SK-N-SH (cell line): ENCODE measurements at regions not wholly inside any gene's neighbourhood (a gene's known extent, or its start where the extent isn't known, plus 50 kb on each side); places are given as distances from the start of the nearest gene placed in this dataset.

Experiments used
- CTCF ChIA-PET: fragments of 300-600, 350-600 bp; formaldehyde crosslinking; extraction: SDS; loops from one replicate; lab custom pipeline; 2021; lab: Yijun Ruan, JAX
- POLR2A ChIA-PET: fragments of 350-600 bp; sonication (Branson Sonifier 250); formaldehyde crosslinking; extraction: SDS; loops from one replicate; lab custom pipeline; 2020; ENCODE audit warnings: antibody characterized with exemption, inconsistent platforms; lab: Yijun Ruan, JAX
- DNase-seq: peaks from one replicate; pipeline ENCODE4 v3.0.0; 2012
- H2AFZ ChIP-seq: fragments of 200-600 bp; sonication (generic); 2 replicates; pipeline ENCODE4 v1.8.1; 2016; ENCODE audit warnings: antibody characterized with exemption, mild to moderate bottlenecking, low read depth
- H3F3A ChIP-seq: fragments of 200-600 bp; sonication (generic); replicated peaks from 2 replicates; pipeline ENCODE3; 2016; ENCODE audit warnings: antibody characterized with exemption, mild to moderate bottlenecking; ENCODE audit not compliant: insufficient read depth
- H3K27ac ChIP-seq, 2 experiments: fragments of 200-500 bp in 1 of 2; fragments of 200-600 bp in 1 of 2; sonication (Bioruptor generic) in 1 of 2; sonication (generic), shearing (Covaris generic) in 1 of 2; 2 replicates each; pipeline versions ENCODE4 v1.5.1 to v1.6.1; 2014 to 2016; ENCODE audit warnings: low read depth in 2 of 2, inconsistent platforms in 1 of 2, low read length in 1 of 2, mild to moderate bottlenecking in 1 of 2, mixed read lengths in 1 of 2
- H3K27me3 ChIP-seq: fragments of 200-600 bp; sonication (generic), shearing (Covaris generic); 2 replicates; pipeline ENCODE4 v1.6.1; 2016; ENCODE audit warnings: mixed run types; ENCODE audit not compliant: insufficient read depth
- H3K36me3 ChIP-seq, 2 experiments: fragments of 200-500 bp in 1 of 2; fragments of 200-600 bp in 1 of 2; sonication (Bioruptor generic) in 1 of 2; sonication (generic) in 1 of 2; replicated peaks in 1 of 2; 2 replicates each; pipeline versions ENCODE3 to v1.5.1; 2014 to 2016; ENCODE audit warnings: low read length in 1 of 2, mild to moderate bottlenecking in 1 of 2; ENCODE audit not compliant: insufficient read depth in 2 of 2, control insufficient read depth in 1 of 2
- H3K4me1 ChIP-seq, 2 experiments: fragments of 200-500 bp in 1 of 2; fragments of 200-600 bp in 1 of 2; sonication (Bioruptor generic) in 1 of 2; sonication (generic), shearing (Covaris generic) in 1 of 2; 2 replicates each; pipeline versions ENCODE4 v1.5.1 to v1.6.1; 2014 to 2016; ENCODE audit warnings: low read depth in 1 of 2, low read length in 1 of 2, mixed run types in 1 of 2; ENCODE audit not compliant: insufficient read depth in 2 of 2, control insufficient read depth in 1 of 2
- H3K4me2 ChIP-seq: fragments of 200-600 bp; sonication (generic), shearing (Covaris generic); 2 replicates; pipeline ENCODE4 v1.6.1; 2017; ENCODE audit warnings: mixed run types
- H3K4me3 ChIP-seq, 2 experiments: fragments of 200-500 bp in 1 of 2; fragments of 200-600 bp in 1 of 2; sonication (Bioruptor generic) in 1 of 2; sonication (generic), shearing (Covaris generic) in 1 of 2; 2 replicates each; pipeline versions ENCODE4 v1.5.1 to v1.8.1; 2014 to 2016; ENCODE audit warnings: low read depth in 2 of 2, inconsistent platforms in 1 of 2, low read length in 1 of 2, mild to moderate bottlenecking in 1 of 2, mixed read lengths in 1 of 2, moderate library complexity in 1 of 2
- H3K79me2 ChIP-seq: fragments of 200-600 bp; sonication (generic); 2 replicates; pipeline ENCODE4 v1.8.1; 2017; ENCODE audit warnings: mild to moderate bottlenecking; ENCODE audit not compliant: insufficient read depth
- H3K9ac ChIP-seq: fragments of 200-600 bp; sonication (generic); 2 replicates; pipeline ENCODE4 v1.6.1; 2017; ENCODE audit warnings: mixed run types
- H3K9me2 ChIP-seq: fragments of 200-600 bp; sonication (generic); 2 replicates; pipeline ENCODE4 v1.6.1; 2017; ENCODE audit warnings: mixed run types
- H3K9me3 ChIP-seq: fragments of 200-600 bp; sonication (generic); 2 replicates; pipeline ENCODE4 v1.6.1; 2017; ENCODE audit warnings: mixed run types, mild to moderate bottlenecking, moderate library complexity
- H4K20me1 ChIP-seq: fragments of 200-600 bp; sonication (generic); 2 replicates; pipeline ENCODE4 v1.6.1; 2017; ENCODE audit warnings: mild to moderate bottlenecking, mixed run types; ENCODE audit not compliant: insufficient read depth
- CHD2 ChIP-seq: fragments of 150-350 bp; IDR thresholded peaks from 2 replicates; pipeline ENCODE4 v1.6.1; 2018; ENCODE audit warnings: low read length; ENCODE audit not compliant: partially characterized antibody
- ELF1 ChIP-seq: IDR thresholded peaks from 2 replicates; pipeline ENCODE4 v1.4.0; 2012
- EP300 ChIP-seq, 2 experiments: IDR thresholded peaks; 2 replicates each; pipeline versions ENCODE4 v1.4.0 to v1.6.1; 2012; ENCODE audit warnings: borderline replicate concordance in 1 of 2, low read depth in 1 of 2, low read length in 1 of 2
- FOSL2 ChIP-seq: IDR thresholded peaks from 2 replicates; pipeline ENCODE4 v1.4.0; 2012; ENCODE audit warnings: low read depth, mild to moderate bottlenecking, moderate library complexity, borderline replicate concordance
- FOXM1 ChIP-seq: IDR thresholded peaks from 2 replicates; pipeline ENCODE4 v1.4.0; 2012; ENCODE audit warnings: low read depth, mild to moderate bottlenecking
- GABPA ChIP-seq: IDR thresholded peaks from 2 replicates; pipeline ENCODE4 v1.4.0; 2012; ENCODE audit warnings: low read depth, mild to moderate bottlenecking
- MXI1 ChIP-seq: IDR thresholded peaks from 2 replicates; pipeline ENCODE4 v1.6.1; 2012; ENCODE audit warnings: mild to moderate bottlenecking, low read depth, low read length, improper control_type of control experiment
- NRF1 ChIP-seq: IDR thresholded peaks from 2 replicates; pipeline ENCODE4 v1.6.1; 2012; ENCODE audit warnings: low read depth, mild to moderate bottlenecking, low read length
- RFX5 ChIP-seq: IDR thresholded peaks from 2 replicates; pipeline ENCODE4 v1.6.1; 2012; ENCODE audit warnings: mild to moderate bottlenecking, improper control_type of control experiment, low read length
- RXRA ChIP-seq: IDR thresholded peaks from 2 replicates; pipeline ENCODE4 v1.4.0; 2012; ENCODE audit warnings: low read depth, mild to moderate bottlenecking, borderline replicate concordance
- TAF1 ChIP-seq: IDR thresholded peaks from 2 replicates; pipeline ENCODE4 v1.6.1; 2012; ENCODE audit warnings: low read depth, mild to moderate bottlenecking, low read length, moderate library complexity, borderline replicate concordance
- TEAD4 ChIP-seq: IDR thresholded peaks from 2 replicates; pipeline ENCODE4 v1.4.0; 2012; ENCODE audit warnings: mild to moderate bottlenecking, borderline replicate concordance; ENCODE audit not compliant: insufficient read depth
- YY1 ChIP-seq: IDR thresholded peaks from 2 replicates; pipeline ENCODE4 v1.4.0; 2012; ENCODE audit warnings: low read depth, mild to moderate bottlenecking
- WGBS: methylation state at CpG from one replicate; pipeline ENCODE4 v1.1.6; 2017; ENCODE audit warnings: low lambda C conversion rate; 5-methylcytosine and 5-hydroxymethylcytosine counted together
- TF ChIP-seq, protein P1 (sequence below): IDR thresholded peaks from 2 replicates; pipeline ENCODE4 v1.6.1; 2012; ENCODE audit warnings: mild to moderate bottlenecking, low read depth, low read length, moderate library complexity
- TF ChIP-seq, protein P2 (sequence below): IDR thresholded peaks from 2 replicates; pipeline ENCODE4 v1.4.0; 2012; ENCODE audit warnings: low read depth, borderline replicate concordance
- TF ChIP-seq, protein P3 (sequence below): fragments of 200-600 bp; sonication (generic); IDR thresholded peaks from 2 replicates; pipeline ENCODE4 v1.6.1; 2017; ENCODE audit warnings: antibody characterized with exemption, mild to moderate bottlenecking, moderate library complexity
- TF ChIP-seq, protein P4 (sequence below): fragments of 150-350 bp; IDR thresholded peaks from 2 replicates; pipeline ENCODE4 v1.6.1; 2017; ENCODE audit warnings: antibody characterized with exemption, low read length, low read depth, borderline replicate concordance

DNA sequence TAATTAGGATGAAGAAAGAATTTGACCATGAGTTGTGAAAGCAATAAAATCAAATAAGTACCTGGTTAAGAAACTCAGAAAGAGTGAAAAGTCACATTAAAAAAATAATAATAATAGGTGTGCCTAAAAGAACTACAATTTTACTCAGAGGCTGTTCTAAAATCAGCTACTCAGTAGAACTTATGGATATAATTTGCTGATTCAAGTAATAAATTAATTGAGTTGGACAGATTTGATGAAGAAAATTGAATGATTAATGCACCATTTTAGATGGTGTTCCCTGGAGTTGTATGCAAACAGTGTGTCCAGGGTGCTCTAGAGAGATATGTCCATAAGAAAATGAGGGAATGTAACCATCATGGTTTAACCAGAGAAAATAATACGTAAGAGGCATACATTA lies 2852.5 kb downstream of the PCDH9 start:
- no peaks in the 10 kb centered on the region for H3F3A ChIP-seq
- no peak overlapping the region for H3K27ac ChIP-seq
- no peaks in the 10 kb centered on the region for H3K27me3 ChIP-seq
- H3K4me2 ChIP-seq = no peak overlapping the region
- no peak overlapping the region for H3K9ac ChIP-seq
- CTCF ChIA-PET = no interaction called here
- H3K4me1 ChIP-seq = no peaks in the 10 kb centered on the region
- H3K9me3 ChIP-seq = no peaks in the 10 kb centered on the region
- POLR2A ChIA-PET = no interaction called here
- no peak for DNase-seq
- no peaks in the 10 kb centered on the region for H3K36me3 ChIP-seq
- no peak for TF ChIP-seq FOSL2
- TF ChIP-seq MXI1 = no peak
- TF ChIP-seq FOXM1 = no peak
- TF ChIP-seq TAF1 = no peak
- TF ChIP-seq TEAD4 = no peak
- no peak for TF ChIP-seq EP300 (IDR thresholded peaks at IDR 0.05; ENCODE audit: borderline replicate concordance in 1 of 2, low read depth in 1 of 2, low read length in 1 of 2)
- TF ChIP-seq, protein P1, sequence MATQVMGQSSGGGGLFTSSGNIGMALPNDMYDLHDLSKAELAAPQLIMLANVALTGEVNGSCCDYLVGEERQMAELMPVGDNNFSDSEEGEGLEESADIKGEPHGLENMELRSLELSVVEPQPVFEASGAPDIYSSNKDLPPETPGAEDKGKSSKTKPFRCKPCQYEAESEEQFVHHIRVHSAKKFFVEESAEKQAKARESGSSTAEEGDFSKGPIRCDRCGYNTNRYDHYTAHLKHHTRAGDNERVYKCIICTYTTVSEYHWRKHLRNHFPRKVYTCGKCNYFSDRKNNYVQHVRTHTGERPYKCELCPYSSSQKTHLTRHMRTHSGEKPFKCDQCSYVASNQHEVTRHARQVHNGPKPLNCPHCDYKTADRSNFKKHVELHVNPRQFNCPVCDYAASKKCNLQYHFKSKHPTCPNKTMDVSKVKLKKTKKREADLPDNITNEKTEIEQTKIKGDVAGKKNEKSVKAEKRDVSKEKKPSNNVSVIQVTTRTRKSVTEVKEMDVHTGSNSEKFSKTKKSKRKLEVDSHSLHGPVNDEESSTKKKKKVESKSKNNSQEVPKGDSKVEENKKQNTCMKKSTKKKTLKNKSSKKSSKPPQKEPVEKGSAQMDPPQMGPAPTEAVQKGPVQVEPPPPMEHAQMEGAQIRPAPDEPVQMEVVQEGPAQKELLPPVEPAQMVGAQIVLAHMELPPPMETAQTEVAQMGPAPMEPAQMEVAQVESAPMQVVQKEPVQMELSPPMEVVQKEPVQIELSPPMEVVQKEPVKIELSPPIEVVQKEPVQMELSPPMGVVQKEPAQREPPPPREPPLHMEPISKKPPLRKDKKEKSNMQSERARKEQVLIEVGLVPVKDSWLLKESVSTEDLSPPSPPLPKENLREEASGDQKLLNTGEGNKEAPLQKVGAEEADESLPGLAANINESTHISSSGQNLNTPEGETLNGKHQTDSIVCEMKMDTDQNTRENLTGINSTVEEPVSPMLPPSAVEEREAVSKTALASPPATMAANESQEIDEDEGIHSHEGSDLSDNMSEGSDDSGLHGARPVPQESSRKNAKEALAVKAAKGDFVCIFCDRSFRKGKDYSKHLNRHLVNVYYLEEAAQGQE = no peak
- TF ChIP-seq, protein P2, sequence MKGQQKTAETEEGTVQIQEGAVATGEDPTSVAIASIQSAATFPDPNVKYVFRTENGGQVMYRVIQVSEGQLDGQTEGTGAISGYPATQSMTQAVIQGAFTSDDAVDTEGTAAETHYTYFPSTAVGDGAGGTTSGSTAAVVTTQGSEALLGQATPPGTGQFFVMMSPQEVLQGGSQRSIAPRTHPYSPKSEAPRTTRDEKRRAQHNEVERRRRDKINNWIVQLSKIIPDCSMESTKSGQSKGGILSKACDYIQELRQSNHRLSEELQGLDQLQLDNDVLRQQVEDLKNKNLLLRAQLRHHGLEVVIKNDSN = no peak
- no peak for TF ChIP-seq NRF1
- no peak for TF ChIP-seq RFX5
- TF ChIP-seq, protein P3, sequence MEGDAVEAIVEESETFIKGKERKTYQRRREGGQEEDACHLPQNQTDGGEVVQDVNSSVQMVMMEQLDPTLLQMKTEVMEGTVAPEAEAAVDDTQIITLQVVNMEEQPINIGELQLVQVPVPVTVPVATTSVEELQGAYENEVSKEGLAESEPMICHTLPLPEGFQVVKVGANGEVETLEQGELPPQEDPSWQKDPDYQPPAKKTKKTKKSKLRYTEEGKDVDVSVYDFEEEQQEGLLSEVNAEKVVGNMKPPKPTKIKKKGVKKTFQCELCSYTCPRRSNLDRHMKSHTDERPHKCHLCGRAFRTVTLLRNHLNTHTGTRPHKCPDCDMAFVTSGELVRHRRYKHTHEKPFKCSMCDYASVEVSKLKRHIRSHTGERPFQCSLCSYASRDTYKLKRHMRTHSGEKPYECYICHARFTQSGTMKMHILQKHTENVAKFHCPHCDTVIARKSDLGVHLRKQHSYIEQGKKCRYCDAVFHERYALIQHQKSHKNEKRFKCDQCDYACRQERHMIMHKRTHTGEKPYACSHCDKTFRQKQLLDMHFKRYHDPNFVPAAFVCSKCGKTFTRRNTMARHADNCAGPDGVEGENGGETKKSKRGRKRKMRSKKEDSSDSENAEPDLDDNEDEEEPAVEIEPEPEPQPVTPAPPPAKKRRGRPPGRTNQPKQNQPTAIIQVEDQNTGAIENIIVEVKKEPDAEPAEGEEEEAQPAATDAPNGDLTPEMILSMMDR = no peak
- TF ChIP-seq, protein P4, sequence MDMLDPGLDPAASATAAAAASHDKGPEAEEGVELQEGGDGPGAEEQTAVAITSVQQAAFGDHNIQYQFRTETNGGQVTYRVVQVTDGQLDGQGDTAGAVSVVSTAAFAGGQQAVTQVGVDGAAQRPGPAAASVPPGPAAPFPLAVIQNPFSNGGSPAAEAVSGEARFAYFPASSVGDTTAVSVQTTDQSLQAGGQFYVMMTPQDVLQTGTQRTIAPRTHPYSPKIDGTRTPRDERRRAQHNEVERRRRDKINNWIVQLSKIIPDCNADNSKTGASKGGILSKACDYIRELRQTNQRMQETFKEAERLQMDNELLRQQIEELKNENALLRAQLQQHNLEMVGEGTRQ = no peak
- no peak for TF ChIP-seq YY1
- no peak for TF ChIP-seq ELF1
- no peak for TF ChIP-seq CHD2
- TF ChIP-seq GABPA = no peak
- no peak for TF ChIP-seq RXRA
- no peak overlapping the region for H2AFZ ChIP-seq
- H4K20me1 ChIP-seq = no peaks in the 10 kb centered on the region
- H3K4me3 ChIP-seq = no peak overlapping the region
- H3K9me2 ChIP-seq = no peaks in the 10 kb centered on the region
- no peaks in the 10 kb centered on the region for H3K79me2 ChIP-seq
- WGBS = 85% methylated on average over 1 of the region's 1 CpG
